CD4-positive, alpha-beta T cell treated with Interleukin-1 beta for 1 hour (primary cell): ENCODE measurements at regions not wholly inside any gene's neighbourhood (a gene's known extent, or its start where the extent isn't known, plus 50 kb on each side); places are given as distances from the start of the nearest gene placed in this dataset.

Source experiments
- DNase-seq, 2 donors: peaks; one replicate each; pipeline ENCODE4 v3.0.0-alpha.2; 2020 to 2022

- no peak for DNase-seq
Measured at GRCh38 chr12:77202457-77203060, 137.2 kb upstream of the E2F7 start.

GRCh38 chr12:77189901-77190416 lies 124.6 kb upstream of the E2F7 start:
- no peak for DNase-seq

- DNase-seq = no peak
Measured at GRCh38 chr12:77189458-77189857, 124.1 kb upstream of the E2F7 start.

- DNase-seq = no peak
Measured at GRCh38 chr12:77179515-77179914, 114.1 kb upstream of the E2F7 start.

GRCh38 chr12:77167801-77168200 lies 102.4 kb upstream of the E2F7 start:
- no peak for DNase-seq

GRCh38 chr12:77166696-77167095 lies 101.3 kb upstream of the E2F7 start:
- no peak for DNase-seq

- DNase-seq = no peak
Measured at GRCh38 chr12:77163074-77164038, 98.0 kb upstream of the E2F7 start.

GRCh38 chr12:77161944-77162343 lies 96.6 kb upstream of the E2F7 start:
- no peak for DNase-seq

- no peak for DNase-seq
Measured at GRCh38 chr12:77160931-77161330, 95.6 kb upstream of the E2F7 start.

- no peak for DNase-seq
Measured at GRCh38 chr12:77153706-77154105, 88.3 kb upstream of the E2F7 start.

- no peak for DNase-seq
Measured at GRCh38 chr12:77152623-77153193, 87.3 kb upstream of the E2F7 start.

- DNase-seq = no peak
Measured at GRCh38 chr12:77151030-77151429, 85.7 kb upstream of the E2F7 start.

- no peak for DNase-seq
Measured at GRCh38 chr12:77133566-77133965, 68.2 kb upstream of the E2F7 start.

- no peak for DNase-seq
Measured at GRCh38 chr12:77131977-77132490, 66.7 kb upstream of the E2F7 start.

GRCh38 chr12:77130193-77130592 lies 64.8 kb upstream of the E2F7 start:
- no peak for DNase-seq

- DNase-seq = no peak
Measured at GRCh38 chr12:77124767-77125166, 59.4 kb upstream of the E2F7 start.

- DNase-seq = no peak
Measured at GRCh38 chr12:77122661-77123060, 57.3 kb upstream of the E2F7 start.

GRCh38 chr12:77122236-77122635 lies 56.9 kb upstream of the E2F7 start:
- no peak for DNase-seq

GRCh38 chr12:77120156-77121085 lies 55.1 kb upstream of the E2F7 start:
- no peak for DNase-seq

GRCh38 chr12:77118696-77119095 lies 53.3 kb upstream of the E2F7 start:
- no peak for DNase-seq

- no peak for DNase-seq
Measured at GRCh38 chr12:77116277-77116676, 50.9 kb upstream of the E2F7 start.

- DNase-seq = no peak
Measured at GRCh38 chr12:77115471-77115870, 50.1 kb upstream of the E2F7 start.
